Activated T-cell treated with anti-CD3 and anti-CD28 coated beads, Interleukin-2, amount 50 U/mL, for 72 hours (primary cell): ENCODE measurements at regions not wholly inside any gene's neighbourhood (a gene's known extent, or its start where the extent isn't known, plus 50 kb on each side); places are given as distances from the start of the nearest gene placed in this dataset.

Source experiments
- ATAC-seq, 2 donors: fragments of 150-1000 bp; cut with Tn5 transposase; replicated peaks in 1 of 2; 2 replicates each; pipeline ENCODE4 v1.10.0; 2021; ENCODE audit warnings: moderate library complexity in 2 of 2, mild to moderate bottlenecking in 1 of 2
- DNase-seq, 2 donors: peaks; one replicate each; pipeline ENCODE4 v3.0.0; 2021 to 2022; ENCODE audit warnings: mixed read lengths in 1 of 2
- H3K27ac Mint-ChIP-seq: one replicate; pipeline ENCODE4 v1.8.0; 2022; ENCODE audit warnings: mild to moderate bottlenecking, moderate library complexity, mixed read lengths
- H3K27me3 Mint-ChIP-seq: one replicate; pipeline ENCODE4 v1.8.0; 2022; ENCODE audit warnings: low read depth, mixed read lengths
- H3K36me3 Mint-ChIP-seq, 2 donors: one replicate each; pipeline ENCODE4 v1.8.0; 2022; ENCODE audit warnings: mixed read lengths in 2 of 2, mild to moderate bottlenecking in 1 of 2; ENCODE audit not compliant: insufficient read depth in 2 of 2
- H3K4me1 Mint-ChIP-seq: one replicate; pipeline ENCODE4 v1.8.0; 2022; ENCODE audit warnings: low read depth, mixed read lengths
- H3K4me3 Mint-ChIP-seq, 2 donors: one replicate each; pipeline ENCODE4 v1.8.0; 2022; ENCODE audit warnings: mild to moderate bottlenecking in 2 of 2, mixed read lengths in 2 of 2, moderate library complexity in 2 of 2
- H3K9me3 Mint-ChIP-seq, 2 donors: one replicate each; pipeline ENCODE4 v1.8.0; 2022; ENCODE audit warnings: mixed read lengths in 2 of 2

DNA sequence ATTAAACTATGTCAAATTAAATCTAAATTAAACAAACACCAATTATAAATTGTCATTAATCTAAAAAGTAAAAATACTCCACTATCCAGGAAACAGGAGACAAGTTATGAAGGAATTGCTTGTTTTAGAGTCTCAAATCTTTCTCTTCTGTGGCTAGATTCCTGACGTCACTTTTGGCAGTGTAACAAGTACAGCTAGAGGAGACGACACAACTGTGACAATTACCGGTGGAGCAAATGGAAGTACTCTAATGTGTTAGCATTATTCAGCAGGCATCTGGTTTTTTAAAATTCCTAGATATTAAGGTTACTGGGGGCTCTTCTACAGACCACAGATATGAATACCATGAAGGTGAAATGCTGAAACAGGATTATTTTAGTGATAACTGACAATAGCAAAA lies 1042.7 kb downstream of the EPHA7 start:
- Mint-ChIP-seq H3K4me1 (no peaks in the 10 kb centered on the region), H3K9me3 (peaks cover 3 to 4% of the 10 kb centered on the region in 2 donors), H3K4me3 (no peak overlapping the region), H3K36me3 (no peaks in the 10 kb centered on the region), H3K27me3 (no peaks in the 10 kb centered on the region), H3K27ac (no peak overlapping the region)
- ATAC-seq (no peak), DNase-seq (no peak)

- no peaks in the 10 kb centered on the region for H3K36me3 Mint-ChIP-seq
- peaks cover 3 to 4% of the 10 kb centered on the region in 2 donors for H3K9me3 Mint-ChIP-seq
- no peak overlapping the region for H3K27ac Mint-ChIP-seq
- ATAC-seq: no peak
- H3K4me1 Mint-ChIP-seq: no peaks in the 10 kb centered on the region
- DNase-seq: no peak
- no peak overlapping the region for H3K4me3 Mint-ChIP-seq
- no peaks in the 10 kb centered on the region for H3K27me3 Mint-ChIP-seq
Observed at GRCh38 chr6:92371211-92372208, 1047.8 kb downstream of the EPHA7 start.

DNA sequence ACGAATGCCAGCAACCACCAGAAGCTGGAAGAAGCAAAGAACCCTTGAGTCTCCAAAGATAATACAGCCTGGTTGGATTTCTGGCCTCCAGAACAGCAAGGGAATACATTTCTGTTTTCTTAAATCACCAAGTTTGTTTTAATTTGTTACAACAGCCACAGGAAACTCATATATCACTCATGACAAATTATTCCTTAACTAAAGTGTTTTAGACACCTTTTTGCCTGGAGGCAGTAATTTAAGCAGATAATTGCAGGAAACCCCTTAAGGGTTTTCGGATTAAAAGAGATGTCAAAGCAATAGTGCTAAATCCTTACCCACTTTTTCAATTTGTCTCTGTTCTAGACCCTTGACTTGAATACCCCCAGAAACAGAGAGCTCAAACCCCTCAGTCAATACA lies 1050.0 kb downstream of the EPHA7 start:
- Mint-ChIP-seq H3K36me3 (peaks cover 0 to 2% of the 10 kb centered on the region in 2 donors), H3K4me3 (no peak overlapping the region), H3K27ac (no peak overlapping the region), H3K27me3 (no peaks in the 10 kb centered on the region), H3K4me1 (no peaks in the 10 kb centered on the region), H3K9me3 (peaks cover 7 to 8% of the 10 kb centered on the region in 2 donors)
- no peak for DNase-seq
- no peak for ATAC-seq

GRCh38 chr6:92364948-92365541 lies 1054.3 kb downstream of the EPHA7 start:
- H3K27ac Mint-ChIP-seq: no peak overlapping the region
- H3K36me3 Mint-ChIP-seq: peaks cover 0 to 2% of the 10 kb centered on the region in 2 donors
- no peaks in the 10 kb centered on the region for H3K4me1 Mint-ChIP-seq
- ATAC-seq: no peak
- peaks cover 5 to 6% of the 10 kb centered on the region in 2 donors for H3K9me3 Mint-ChIP-seq
- H3K27me3 Mint-ChIP-seq: no peaks in the 10 kb centered on the region
- H3K4me3 Mint-ChIP-seq: no peak overlapping the region
- DNase-seq: no peak

GRCh38 chr6:92363111-92363510 lies 1056.2 kb downstream of the EPHA7 start:
- Mint-ChIP-seq H3K27me3 (no peaks in the 10 kb centered on the region), H3K36me3 (peaks cover 0 to 2% of the 10 kb centered on the region in 2 donors), H3K9me3 (peaks cover 5 to 6% of the 10 kb centered on the region in 2 donors), H3K4me3 (no peak overlapping the region), H3K27ac (no peak overlapping the region), H3K4me1 (no peaks in the 10 kb centered on the region)
- ATAC-seq: no peak
- no peak for DNase-seq

DNA sequence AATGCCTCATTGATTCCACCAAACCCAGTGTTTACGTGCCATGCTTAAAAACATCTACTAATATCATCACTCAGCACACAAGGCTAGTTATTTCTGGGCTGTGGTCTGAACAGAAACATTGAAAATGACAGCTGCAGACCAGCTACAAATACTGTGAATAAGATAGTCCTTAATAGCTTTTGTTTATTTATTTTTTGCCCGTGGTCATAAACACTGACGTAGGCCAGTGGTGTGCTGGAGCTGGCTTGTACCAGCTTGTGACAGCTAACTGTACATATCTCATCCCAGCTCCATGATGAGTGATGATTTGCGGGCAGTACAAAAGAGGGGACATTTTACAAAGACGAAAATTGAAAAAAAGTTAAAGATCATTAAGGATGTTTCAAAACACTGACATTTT lies 1057.0 kb downstream of the EPHA7 start:
- Mint-ChIP-seq H3K36me3 (peaks cover 0 to 2% of the 10 kb centered on the region in 2 donors), H3K4me1 (no peaks in the 10 kb centered on the region), H3K9me3 (peaks cover 5 to 6% of the 10 kb centered on the region in 2 donors), H3K27ac (no peak overlapping the region), H3K4me3 (no peak overlapping the region), H3K27me3 (no peaks in the 10 kb centered on the region)
- no peak for DNase-seq
- ATAC-seq: no peak

- Mint-ChIP-seq H3K9me3 (peaks cover 5 to 6% of the 10 kb centered on the region in 2 donors), H3K27ac (no peak overlapping the region), H3K4me1 (no peaks in the 10 kb centered on the region), H3K4me3 (no peak overlapping the region), H3K36me3 (peaks cover 0 to 2% of the 10 kb centered on the region in 2 donors), H3K27me3 (no peaks in the 10 kb centered on the region)
- no peak for ATAC-seq
- DNase-seq: no peak
Observed at GRCh38 chr6:92361990-92362389, 1057.4 kb downstream of the EPHA7 start.

- DNase-seq (no peak), ATAC-seq (no peak)
- no peaks in the 10 kb centered on the region for H3K36me3 Mint-ChIP-seq
- H3K27ac Mint-ChIP-seq: no peak overlapping the region
- no peak overlapping the region for H3K4me3 Mint-ChIP-seq
- H3K4me1 Mint-ChIP-seq: no peaks in the 10 kb centered on the region
- no peaks in the 10 kb centered on the region for H3K27me3 Mint-ChIP-seq
- H3K9me3 Mint-ChIP-seq: peaks cover 0 to 3% of the 10 kb centered on the region in 2 donors
Observed at GRCh38 chr6:92354270-92354829, 1065.0 kb downstream of the EPHA7 start.

DNA sequence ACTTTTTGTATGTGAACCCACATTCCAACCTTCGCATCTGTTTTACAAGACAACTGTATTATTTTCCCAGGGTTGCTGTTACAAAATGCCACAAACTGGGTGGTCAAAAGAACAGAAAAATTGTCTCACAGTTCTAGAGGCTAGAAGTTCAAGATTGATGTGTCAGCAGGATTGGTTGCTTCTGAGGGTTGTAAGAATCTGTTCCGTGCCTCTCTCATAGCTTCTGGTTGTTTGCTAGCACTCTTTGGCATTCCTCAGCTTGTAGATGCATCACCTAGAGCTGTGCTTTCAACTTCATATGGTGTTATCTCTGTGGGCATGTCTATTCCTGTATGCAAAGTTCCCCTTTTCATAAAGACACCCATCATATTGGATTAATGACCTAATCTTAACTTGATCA lies 1067.2 kb downstream of the EPHA7 start:
- H3K9me3 Mint-ChIP-seq: peaks cover 0 to 3% of the 10 kb centered on the region in 2 donors
- no peaks in the 10 kb centered on the region for H3K27me3 Mint-ChIP-seq
- H3K4me3 Mint-ChIP-seq: no peak overlapping the region
- H3K4me1 Mint-ChIP-seq: no peaks in the 10 kb centered on the region
- no peak overlapping the region for H3K27ac Mint-ChIP-seq
- DNase-seq: no peak
- no peaks in the 10 kb centered on the region for H3K36me3 Mint-ChIP-seq
- ATAC-seq: no peak

- Mint-ChIP-seq H3K27ac (no peak overlapping the region), H3K4me3 (no peak overlapping the region), H3K36me3 (no peaks in the 10 kb centered on the region), H3K4me1 (no peaks in the 10 kb centered on the region), H3K27me3 (no peaks in the 10 kb centered on the region), H3K9me3 (peaks cover 0 to 3% of the 10 kb centered on the region in 2 donors)
- no peak for DNase-seq
- ATAC-seq: no peak
Observed at GRCh38 chr6:92341201-92341600, 1078.2 kb downstream of the EPHA7 start.

GRCh38 chr6:92339936-92340640 lies 1079.3 kb downstream of the EPHA7 start:
- no peak for DNase-seq
- no peaks in the 10 kb centered on the region for H3K36me3 Mint-ChIP-seq

DNA sequence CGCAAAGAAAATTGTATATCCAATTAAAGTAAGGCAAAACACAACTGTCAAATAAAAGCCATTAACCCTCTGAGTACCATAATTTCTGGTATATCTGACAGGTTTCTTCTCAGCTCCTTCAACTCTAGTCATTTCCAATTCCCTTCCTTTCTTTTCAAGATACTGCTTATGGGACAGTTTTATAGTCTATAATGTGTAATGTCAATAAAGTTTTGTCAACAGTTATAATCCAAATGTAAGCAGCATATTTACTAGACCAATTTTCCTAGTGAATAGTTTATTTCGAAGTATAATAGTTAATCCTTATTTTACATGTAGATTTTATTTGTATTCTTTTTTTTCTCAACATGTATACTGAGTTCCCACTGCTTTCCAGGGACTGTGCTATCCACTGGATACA lies 1081.8 kb downstream of the EPHA7 start:
- H3K27me3 Mint-ChIP-seq: no peaks in the 10 kb centered on the region
- ATAC-seq: no peak

More at GRCh38 chr6:92339936-92340640, 1079.3 kb downstream of the EPHA7 start:
- ATAC-seq: no peak
- no peaks in the 10 kb centered on the region for H3K27me3 Mint-ChIP-seq
- H3K27ac Mint-ChIP-seq: no peak overlapping the region
- H3K4me3 Mint-ChIP-seq: no peak overlapping the region
- no peaks in the 10 kb centered on the region for H3K4me1 Mint-ChIP-seq
- H3K9me3 Mint-ChIP-seq: peaks cover 0 to 2% of the 10 kb centered on the region in 2 donors

More for the DNA sequence above, 1081.8 kb downstream of the EPHA7 start:
- H3K36me3 Mint-ChIP-seq: no peaks in the 10 kb centered on the region
- no peak for DNase-seq
- H3K4me3 Mint-ChIP-seq: no peak overlapping the region
- no peaks in the 10 kb centered on the region for H3K4me1 Mint-ChIP-seq
- peaks cover 0 to 2% of the 10 kb centered on the region in 2 donors for H3K9me3 Mint-ChIP-seq
- no peak overlapping the region for H3K27ac Mint-ChIP-seq
